OCI-LY1 (cell line): ENCODE measurements at regions not wholly inside any gene's neighbourhood (a gene's known extent, or its start where the extent isn't known, plus 50 kb on each side); places are given as distances from the start of the nearest gene placed in this dataset.

Experiments
- H2AFZ ChIP-seq: fragments of 200-600 bp; sonication (generic), shearing (Covaris generic); 2 replicates; pipeline ENCODE4 v1.6.0; 2014; ENCODE audit warnings: antibody characterized with exemption, mild to moderate bottlenecking, low read length
- H3F3A ChIP-seq: fragments of 200-600 bp; sonication (generic), shearing (Covaris generic); 2 replicates; pipeline ENCODE4 v1.6.0; 2014; ENCODE audit warnings: mild to moderate bottlenecking, antibody characterized with exemption, low read length, moderate library complexity; ENCODE audit not compliant: insufficient read depth
- H3K27ac ChIP-seq: fragments of 200-600 bp; sonication (generic); 2 replicates; pipeline ENCODE4 v1.5.1; 2014; ENCODE audit warnings: low read length, mixed run types, mild to moderate bottlenecking, low read depth; ENCODE audit not compliant: poor library complexity, severe bottlenecking
- H3K27me3 ChIP-seq: fragments of 200-600 bp; sonication (generic); 2 replicates; pipeline ENCODE4 v1.6.0; 2014; ENCODE audit warnings: antibody characterized with exemption, mild to moderate bottlenecking, low read length, moderate library complexity; ENCODE audit not compliant: insufficient read depth
- H3K36me3 ChIP-seq: fragments of 200-600 bp; sonication (generic); 2 replicates; pipeline ENCODE4 v1.6.1; 2014; ENCODE audit warnings: mild to moderate bottlenecking, antibody characterized with exemption, low read length, moderate library complexity, mixed read lengths; ENCODE audit not compliant: insufficient read depth
- H3K4me1 ChIP-seq: fragments of 200-600 bp; sonication (generic); 2 replicates; pipeline ENCODE4 v1.5.1; 2014; ENCODE audit warnings: mild to moderate bottlenecking, low read length, moderate library complexity; ENCODE audit not compliant: insufficient read depth, severe bottlenecking
- H3K4me2 ChIP-seq: fragments of 200-600 bp; sonication (generic), shearing (Covaris generic); 2 replicates; pipeline ENCODE4 v1.6.1; 2014; ENCODE audit warnings: low read length
- H3K4me3 ChIP-seq: fragments of 200-600 bp; sonication (generic); 2 replicates; pipeline ENCODE4 v1.5.1; 2014; ENCODE audit warnings: low read length, low read depth, mild to moderate bottlenecking, mixed read lengths; ENCODE audit not compliant: poor library complexity, severe bottlenecking
- H3K79me2 ChIP-seq: fragments of 200-600 bp; shearing (Covaris generic); 2 replicates; pipeline ENCODE4 v1.6.1; 2016; ENCODE audit warnings: mixed run types, low read length, mixed read lengths; ENCODE audit not compliant: insufficient read depth
- H3K9ac ChIP-seq: fragments of 200-600 bp; sonication (generic), shearing (Covaris generic); 2 replicates; pipeline ENCODE4 v1.6.1; 2014; ENCODE audit warnings: mild to moderate bottlenecking, low read length, mixed read lengths
- H3K9me2 ChIP-seq: fragments of 200-600 bp; sonication (generic), shearing (Covaris generic); 2 replicates; pipeline ENCODE4 v1.6.1; 2014; ENCODE audit warnings: low read depth, mild to moderate bottlenecking, low read length, mixed read lengths
- H3K9me3 ChIP-seq: fragments of 200-600 bp; shearing (Covaris generic); 2 replicates; pipeline ENCODE4 v1.6.1; 2014; ENCODE audit warnings: low read length, mixed read lengths
- H4K20me1 ChIP-seq: fragments of 200-600 bp; sonication (generic), shearing (Covaris generic); 2 replicates; pipeline ENCODE4 v1.6.0; 2016; ENCODE audit warnings: mild to moderate bottlenecking, low read length; ENCODE audit not compliant: insufficient read depth
- CTCF ChIP-seq: fragments of 200-600 bp; sonication (generic), shearing (Covaris generic); IDR thresholded peaks from 2 replicates; pipeline ENCODE4 v1.5.1; 2017; ENCODE audit warnings: mild to moderate bottlenecking, antibody characterized with exemption, low read length, moderate library complexity, mixed read lengths
- EZH2 ChIP-seq: fragments of 200-600 bp; sonication (generic), shearing (Covaris generic); IDR thresholded peaks from 2 replicates; pipeline ENCODE4 v1.8.0; 2017; ENCODE audit warnings: borderline replicate concordance, mixed run types, mild to moderate bottlenecking, antibody characterized with exemption, low read length, moderate library complexity, mixed read lengths

- Histone ChIP-seq H3K4me3 (no peak overlapping the region), H3K79me2 (no peaks in the 10 kb centered on the region), H3K9ac (no peak overlapping the region), H3K4me2 (no peak overlapping the region), H3K9me3 (no peaks in the 10 kb centered on the region), H3F3A (no peaks in the 10 kb centered on the region), H3K9me2 (no peaks in the 10 kb centered on the region), H2AFZ (no peak overlapping the region), H3K36me3 (no peaks in the 10 kb centered on the region), H3K27me3 (no peaks in the 10 kb centered on the region), H4K20me1 (no peaks in the 10 kb centered on the region), H3K27ac (no peak overlapping the region), H3K4me1 (no peaks in the 10 kb centered on the region)
- TF ChIP-seq EZH2: no peak
- TF ChIP-seq CTCF: no peak
These were observed 106.8 kb upstream of the ROBO1 start for GRCh38 chr3:79874646-79875045.

- Histone ChIP-seq H3K27ac (no peak overlapping the region), H3K4me1 (no peaks in the 10 kb centered on the region)
- TF ChIP-seq CTCF: no peak
- TF ChIP-seq EZH2: no peak
These were observed 104.7 kb upstream of the ROBO1 start for GRCh38 chr3:79872483-79872882.

GRCh38 chr3:79871656-79872055, 103.9 kb upstream of the ROBO1 start:
- H3K27ac ChIP-seq: no peak overlapping the region
- no peaks in the 10 kb centered on the region for H3K27me3 ChIP-seq
- no peak overlapping the region for H3K9ac ChIP-seq
- H3K4me2 ChIP-seq: no peak overlapping the region
- no peak for TF ChIP-seq CTCF
- no peak for TF ChIP-seq EZH2
- H2AFZ ChIP-seq: no peak overlapping the region
- no peaks in the 10 kb centered on the region for H4K20me1 ChIP-seq
- H3K4me3 ChIP-seq: no peak overlapping the region
- H3K36me3 ChIP-seq: no peaks in the 10 kb centered on the region
- H3K79me2 ChIP-seq: no peaks in the 10 kb centered on the region
- no peaks in the 10 kb centered on the region for H3K9me3 ChIP-seq
- H3K4me1 ChIP-seq: no peaks in the 10 kb centered on the region
- H3K9me2 ChIP-seq: no peaks in the 10 kb centered on the region
- no peaks in the 10 kb centered on the region for H3F3A ChIP-seq

More at GRCh38 chr3:79872483-79872882, 104.7 kb upstream of the ROBO1 start:
- Histone ChIP-seq H3F3A (no peaks in the 10 kb centered on the region), H2AFZ (no peak overlapping the region), H3K9me3 (no peaks in the 10 kb centered on the region), H3K4me3 (no peak overlapping the region), H3K9ac (no peak overlapping the region), H3K27me3 (no peaks in the 10 kb centered on the region), H3K4me2 (no peak overlapping the region), H3K79me2 (no peaks in the 10 kb centered on the region), H3K36me3 (no peaks in the 10 kb centered on the region), H4K20me1 (no peaks in the 10 kb centered on the region), H3K9me2 (no peaks in the 10 kb centered on the region)
